Caki2 (cell line): ENCODE measurements at regions not wholly inside any gene's neighbourhood (a gene's known extent, or its start where the extent isn't known, plus 50 kb on each side); places are given as distances from the start of the nearest gene placed in this dataset.

Source experiments
- DNase-seq: peaks from one replicate; pipeline ENCODE4 v3.0.0-alpha.2; 2015; ENCODE audit warnings: low read depth
- in situ Hi-C: cut with HindIII; loops from 2 replicates; pipeline ENCODE4 v1.10.0; 2016; ENCODE audit warnings: low sequenced_read_pairs, low pct_unique_long_range_greater_than_20kb, mixed read lengths

- DNase-seq, result peak; percentile 35
- in situ Hi-C loops, result no loop called here
Observed at GRCh38 chr3:148077318-148077923, 620.3 kb upstream of the AGTR1 start.

GRCh38 chr3:148077965-148078364, 619.7 kb upstream of the AGTR1 start:
- in situ Hi-C loops, result no loop called here
- no peak for DNase-seq

- in situ Hi-C loops, result no loop called here
- no peak for DNase-seq
Observed at GRCh38 chr3:148078658-148079057, 619.0 kb upstream of the AGTR1 start.

GRCh38 chr3:148079370-148079769, 618.3 kb upstream of the AGTR1 start:
- in situ Hi-C loops, result no loop called here
- no peak for DNase-seq

GRCh38 chr3:148081926-148082325, 615.8 kb upstream of the AGTR1 start:
- in situ Hi-C loops, result no loop called here
- no peak for DNase-seq

GRCh38 chr3:148082506-148083280, 615.0 kb upstream of the AGTR1 start:
- in situ Hi-C loops, result no loop called here
- no peak for DNase-seq

GRCh38 chr3:148083526-148084182, 614.0 kb upstream of the AGTR1 start:
- DNase-seq, result no peak
- in situ Hi-C loops, result no loop called here

- DNase-seq, result no peak
- in situ Hi-C loops, result no loop called here
Observed at GRCh38 chr3:148084931-148085330, 612.8 kb upstream of the AGTR1 start.

GRCh38 chr3:148087601-148088371, 609.9 kb upstream of the AGTR1 start:
- in situ Hi-C loops, result no loop called here

GRCh38 chr3:148089171-148089570, 608.5 kb upstream of the AGTR1 start:
- in situ Hi-C loops, result no loop called here
- DNase-seq, result no peak

More at GRCh38 chr3:148087601-148088371, 609.9 kb upstream of the AGTR1 start:
- DNase-seq, result no peak

- in situ Hi-C loops, result no loop called here
- no peak for DNase-seq
Observed at GRCh38 chr3:148090156-148090555, 607.5 kb upstream of the AGTR1 start.

GRCh38 chr3:148092624-148093347, 604.9 kb upstream of the AGTR1 start:
- in situ Hi-C loops, result no loop called here
- no peak for DNase-seq

- in situ Hi-C loops, result no loop called here
- DNase-seq, result no peak
Observed at GRCh38 chr3:148093753-148094152, 604.0 kb upstream of the AGTR1 start.

GRCh38 chr3:148095962-148096361, 601.7 kb upstream of the AGTR1 start:
- in situ Hi-C loops, result no loop called here

GRCh38 chr3:148100476-148100875, 597.2 kb upstream of the AGTR1 start:
- in situ Hi-C loops, result no loop called here
- DNase-seq, result no peak

More at GRCh38 chr3:148095962-148096361, 601.7 kb upstream of the AGTR1 start:
- no peak for DNase-seq

- in situ Hi-C loops, result no loop called here
- no peak for DNase-seq
Observed at GRCh38 chr3:148101061-148101460, 596.6 kb upstream of the AGTR1 start.

GRCh38 chr3:148102156-148102555, 595.5 kb upstream of the AGTR1 start:
- in situ Hi-C loops, result no loop called here
- DNase-seq, result no peak

GRCh38 chr3:148106062-148106461, 591.6 kb upstream of the AGTR1 start:
- in situ Hi-C loops, result no loop called here
- DNase-seq, result no peak
